A673 (cell line): ENCODE measurements at regions not wholly inside any gene's neighbourhood (a gene's known extent, or its start where the extent isn't known, plus 50 kb on each side); places are given as distances from the start of the nearest gene placed in this dataset.
A peak's percentile ranks its signal among the peaks of the same experiment; 100 is the strongest.

ENCODE experiments used
- BruUV-seq: library from RNA; stranded (reverse); fragments of 400-500 nt; replicated peaks from 2 replicates; lab custom pipeline; 2021; lab: Mats Ljungman, UMichigan
- CTCF ChIA-PET: fragments of 300-600 bp; sonication (Branson Sonifier 250); formaldehyde crosslinking; loops from one replicate; lab custom pipeline; 2022; ENCODE audit warnings: antibody characterized with exemption; lab: Charles Lee
- POLR2A ChIA-PET: fragments of 300-600 bp; sonication (Branson Sonifier 250); formaldehyde crosslinking; loops from one replicate; lab custom pipeline; 2022; ENCODE audit warnings: antibody characterized with exemption; ENCODE audit not compliant: low non-redundant PET; lab: Charles Lee
- DNase-seq: peaks from one replicate; pipeline ENCODE4 v3.0.0-alpha.2; 2015; ENCODE audit warnings: low spot score
- H3K27ac ChIP-seq: fragments of 200-600 bp; sonication (generic); 2 replicates; pipeline ENCODE4 v1.5.1; 2016; ENCODE audit warnings: mixed run types, low read depth, mild to moderate bottlenecking, mixed read lengths, antibody characterized with exemption, low read length; ENCODE audit not compliant: poor library complexity, severe bottlenecking
- H3K27me3 ChIP-seq: fragments of 200-600 bp; sonication (generic); replicated peaks from 2 replicates; pipeline ENCODE4 v1.6.1; 2017; ENCODE audit warnings: mixed run types, low read depth, mild to moderate bottlenecking, mixed read lengths, antibody characterized with exemption, low read length; ENCODE audit not compliant: insufficient read depth, poor library complexity
- H3K36me3 ChIP-seq: fragments of 200-600 bp; sonication (generic); 2 replicates; pipeline ENCODE4 v1.6.1; 2016; ENCODE audit warnings: mixed run types, mild to moderate bottlenecking, mixed read lengths, antibody characterized with exemption, low read length; ENCODE audit not compliant: insufficient read depth, poor library complexity, severe bottlenecking
- H3K4me1 ChIP-seq: fragments of 200-600 bp; sonication (generic); 2 replicates; pipeline ENCODE4 v1.6.1; 2017; ENCODE audit warnings: mixed run types, mild to moderate bottlenecking, mixed read lengths, antibody characterized with exemption, low read length; ENCODE audit not compliant: insufficient read depth, poor library complexity, severe bottlenecking
- H3K4me3 ChIP-seq: fragments of 200-600 bp; sonication (generic); 2 replicates; pipeline ENCODE4 v1.5.1; 2016; ENCODE audit warnings: low read depth, mixed run types, mild to moderate bottlenecking, mixed read lengths, low read length; ENCODE audit not compliant: poor library complexity, severe bottlenecking
- H3K9me3 ChIP-seq: fragments of 200-600 bp; sonication (generic); 2 replicates; pipeline ENCODE4 v1.6.1; 2016; ENCODE audit warnings: mixed run types, low read depth, mild to moderate bottlenecking, mixed read lengths, antibody characterized with exemption, low read length; ENCODE audit not compliant: poor library complexity, severe bottlenecking
- CTCF ChIP-seq: fragments of 300-800, 200-600 bp; sonication (generic); conservative IDR thresholded peaks from 2 replicates; pipeline ENCODE4 v1.5.1; 2017; ENCODE audit warnings: low read depth, mild to moderate bottlenecking, antibody characterized with exemption, low read length, moderate library complexity, mixed read lengths
- EZH2 ChIP-seq: fragments of 200-600 bp; sonication (generic); IDR thresholded peaks from 2 replicates; pipeline ENCODE4 v1.6.1; 2017; ENCODE audit warnings: borderline replicate concordance, low read depth, mild to moderate bottlenecking, mixed read lengths, antibody characterized with exemption, low read length; ENCODE audit not compliant: poor library complexity, severe bottlenecking
- intact Hi-C: fragments of 100-400 bp; cut with micrococcal nuclease; formaldehyde crosslinking; loops from one replicate; pipeline ENCODE4 v1.10.0; 2022; ENCODE audit not compliant: unreplicated experiment

DNA sequence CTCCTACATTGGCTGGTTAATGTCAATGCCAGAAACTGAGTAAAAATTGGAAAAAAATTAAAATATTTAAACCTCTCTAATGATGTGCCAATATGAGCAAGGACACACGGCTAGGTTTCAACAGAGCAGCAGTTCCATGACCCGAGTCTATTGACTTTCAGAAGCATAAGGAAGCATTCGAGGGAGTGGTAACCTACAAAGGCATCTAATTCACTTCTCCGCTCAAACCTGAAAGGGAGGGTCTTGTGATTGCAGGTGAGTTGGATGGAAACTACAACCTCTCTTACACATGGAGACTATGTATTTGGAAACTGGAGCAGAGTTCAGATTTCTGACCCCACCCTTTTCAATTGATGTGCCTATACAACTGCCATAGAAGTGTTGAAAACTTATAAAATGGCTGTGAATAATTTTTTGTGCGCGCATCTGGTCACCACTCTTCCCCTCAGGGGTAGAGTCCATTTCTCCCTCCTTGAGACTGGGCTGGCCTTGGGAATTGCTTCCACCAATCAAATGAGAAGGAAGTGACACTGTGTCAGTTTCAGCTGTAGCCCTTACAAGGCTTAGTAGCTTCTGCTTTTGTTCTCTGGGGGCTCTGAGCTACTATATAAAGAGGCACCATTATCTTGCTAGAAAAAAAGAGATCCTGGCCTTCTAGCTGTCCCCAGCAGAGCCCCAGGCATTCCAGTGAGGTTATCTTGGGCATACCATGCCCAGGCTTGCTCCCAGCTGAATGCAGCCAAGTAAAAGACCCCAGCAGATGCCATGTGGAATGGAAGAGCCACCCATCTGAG is 278.0 kb downstream of the EPHA4 start:
- ChIA-PET POLR2A (no interaction called here), CTCF (no interaction called here)
- no TSS peak for BruUV-seq
- no peak for DNase-seq
- Histone ChIP-seq H3K4me3 (no peak overlapping the region), H3K36me3 (no peaks in the 10 kb centered on the region), H3K27me3 (no peaks in the 10 kb centered on the region), H3K4me1 (peaks cover 6% of the 10 kb centered on the region), H3K27ac (no peak overlapping the region), H3K9me3 (no peaks in the 10 kb centered on the region)
- TF ChIP-seq CTCF (no peak), EZH2 (no peak)
- intact Hi-C loops, result no loop called here

GRCh38 chr2:221304916-221305315 is 267.2 kb downstream of the EPHA4 start:
- ChIA-PET POLR2A (no interaction called here), CTCF (no interaction called here)
- Histone ChIP-seq H3K4me3 (no peak overlapping the region), H3K9me3 (no peaks in the 10 kb centered on the region), H3K27me3 (no peaks in the 10 kb centered on the region), H3K4me1 (peaks cover 21% of the 10 kb centered on the region), H3K27ac (no peak overlapping the region), H3K36me3 (no peaks in the 10 kb centered on the region)
- no peak for DNase-seq
- intact Hi-C loops, result no loop called here
- TF ChIP-seq CTCF (no peak), EZH2 (no peak)
- BruUV-seq, result no TSS peak

GRCh38 chr2:221308507-221309066 is 263.5 kb downstream of the EPHA4 start:
- intact Hi-C loops, result no loop called here
- Histone ChIP-seq H3K4me3 (no peak overlapping the region), H3K36me3 (no peaks in the 10 kb centered on the region), H3K27ac (no peak overlapping the region), H3K27me3 (no peaks in the 10 kb centered on the region), H3K4me1 (peaks cover 41% of the 10 kb centered on the region), H3K9me3 (no peaks in the 10 kb centered on the region)
- POLR2A ChIA-PET, result no interaction called here
- CTCF ChIA-PET, result no interaction called here
- BruUV-seq, result no TSS peak
- TF ChIP-seq EZH2 (no peak), CTCF (no peak)
- DNase-seq, result peak; percentile 47
